Lower leg skin (tissue), 4 donors: ENCODE measurements at regions not wholly inside any gene's neighbourhood (a gene's known extent, or its start where the extent isn't known, plus 50 kb on each side); places are given as distances from the start of the nearest gene placed in this dataset.

Experiments
- DNase-seq, 2 donors: peaks; one replicate each; pipeline ENCODE4 v3.0.0-alpha.2; 2019; ENCODE audit warnings: low spot score in 2 of 2
- H3K4me3 ChIP-seq: fragments of 200-600 bp; sonication (generic); 2 replicates; pipeline ENCODE4 v1.5.1; 2017; ENCODE audit warnings: mild to moderate bottlenecking, low read depth; ENCODE audit not compliant: poor library complexity, severe bottlenecking
- CTCF ChIP-seq, 3 donors: fragments of 450-650 bp; IDR thresholded peaks; one replicate each; pipeline ENCODE4 v1.5.1; 2016; ENCODE audit warnings: antibody characterized with exemption in 3 of 3, mild to moderate bottlenecking in 3 of 3, moderate library complexity in 2 of 3
- POLR2A ChIP-seq, 2 donors: fragments of 450-650 bp; IDR thresholded peaks; one replicate each; pipeline ENCODE4 v1.6.1; 2016 to 2017; ENCODE audit warnings: antibody characterized with exemption in 2 of 2, mild to moderate bottlenecking in 1 of 2, moderate library complexity in 1 of 2
- WGBS, 2 donors: methylation state at CpG; one replicate each; pipeline ENCODE4 v1.1.5; 2018; 5-methylcytosine and 5-hydroxymethylcytosine counted together
- intact Hi-C: fragments of 100-400 bp; cut with DNase I; formaldehyde crosslinking; loops from one replicate; pipeline ENCODE4 v1.15.0; 2023; ENCODE audit warnings: low total_unique reads

- TF ChIP-seq CTCF (IDR thresholded peaks at IDR 0.05) (no peak), POLR2A (IDR thresholded peaks at IDR 0.05) (no peak)
- no peak for DNase-seq
- intact Hi-C loops, result no loop called here
- no peak overlapping the region for H3K4me3 ChIP-seq
Observed at GRCh38 chr13:88246239-88246638, 575.1 kb downstream of the SLITRK5 start.

- 66 to 67% methylated on average over 4 of the region's 4 CpGs for WGBS, 2 donors
- TF ChIP-seq CTCF (IDR thresholded peaks at IDR 0.05) (no peak), POLR2A (IDR thresholded peaks at IDR 0.05) (no peak)
- no peak overlapping the region for H3K4me3 ChIP-seq
- no peak for DNase-seq
- intact Hi-C loops, result no loop called here
Observed at GRCh38 chr13:88248393-88248792, 577.2 kb downstream of the SLITRK5 start.

- DNase-seq, result no peak
- no peak overlapping the region for H3K4me3 ChIP-seq
- intact Hi-C loops, result no loop called here
- 71 to 82% methylated on average over 3 of the region's 3 CpGs for WGBS, 2 donors
- TF ChIP-seq POLR2A (IDR thresholded peaks at IDR 0.05) (no peak), CTCF (IDR thresholded peaks at IDR 0.05) (no peak)
Observed at GRCh38 chr13:88257706-88258105, 586.5 kb downstream of the SLITRK5 start.

GRCh38 chr13:88263808-88264207, 592.6 kb downstream of the SLITRK5 start:
- no peak for DNase-seq
- no peak for TF ChIP-seq CTCF (IDR thresholded peaks at IDR 0.05)
- no peak for TF ChIP-seq POLR2A (IDR thresholded peaks at IDR 0.05)
- 93 to 94% methylated on average over 3 of the region's 3 CpGs for WGBS, 2 donors
- H3K4me3 ChIP-seq, result no peak overlapping the region
- intact Hi-C loops, result no loop called here

GRCh38 chr13:88281841-88282240, 610.7 kb downstream of the SLITRK5 start:
- DNase-seq, result no peak
- no peak overlapping the region for H3K4me3 ChIP-seq
- intact Hi-C loops, result no loop called here
- TF ChIP-seq POLR2A (IDR thresholded peaks at IDR 0.05), result no peak
- no peak for TF ChIP-seq CTCF (IDR thresholded peaks at IDR 0.05)
- WGBS, 2 donors, result 64 to 67% methylated on average over 3 of the region's 3 CpGs

- DNase-seq, result no peak
- 58 to 84% methylated on average over 4 of the region's 4 CpGs for WGBS, 2 donors
- no peak for TF ChIP-seq CTCF (IDR thresholded peaks at IDR 0.05)
- TF ChIP-seq POLR2A (IDR thresholded peaks at IDR 0.05), result no peak
- no peak overlapping the region for H3K4me3 ChIP-seq
- intact Hi-C loops, result no loop called here
Observed at GRCh38 chr13:88285329-88285728, 614.2 kb downstream of the SLITRK5 start.
